ENCODE measurements at regions not wholly inside any gene's neighbourhood (a gene's known extent, or its start where the extent isn't known, plus 50 kb on each side); places are given as distances from the start of the nearest gene placed in this dataset.

DNA sequence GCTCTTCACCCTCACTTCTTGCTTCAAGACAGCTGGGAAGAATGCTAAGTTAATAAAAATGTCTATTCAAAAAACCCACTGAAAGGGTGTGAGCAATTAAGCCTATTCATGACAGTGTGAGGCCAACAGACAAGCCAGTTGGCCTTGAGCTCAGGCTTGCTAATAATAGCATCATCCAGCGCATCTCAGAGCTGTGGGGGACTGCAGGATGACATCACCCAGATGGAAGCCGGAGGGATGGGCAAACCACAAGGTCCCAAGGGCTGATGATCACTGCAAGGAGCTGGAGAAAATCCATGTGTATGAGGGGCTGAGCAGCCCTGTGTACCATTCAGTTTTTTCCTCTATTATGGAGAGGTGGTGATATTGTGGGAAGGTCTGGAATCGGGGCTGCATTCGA, 770.4 kb downstream of the TNS3 start:
- TF ChIP-seq, protein P1, sequence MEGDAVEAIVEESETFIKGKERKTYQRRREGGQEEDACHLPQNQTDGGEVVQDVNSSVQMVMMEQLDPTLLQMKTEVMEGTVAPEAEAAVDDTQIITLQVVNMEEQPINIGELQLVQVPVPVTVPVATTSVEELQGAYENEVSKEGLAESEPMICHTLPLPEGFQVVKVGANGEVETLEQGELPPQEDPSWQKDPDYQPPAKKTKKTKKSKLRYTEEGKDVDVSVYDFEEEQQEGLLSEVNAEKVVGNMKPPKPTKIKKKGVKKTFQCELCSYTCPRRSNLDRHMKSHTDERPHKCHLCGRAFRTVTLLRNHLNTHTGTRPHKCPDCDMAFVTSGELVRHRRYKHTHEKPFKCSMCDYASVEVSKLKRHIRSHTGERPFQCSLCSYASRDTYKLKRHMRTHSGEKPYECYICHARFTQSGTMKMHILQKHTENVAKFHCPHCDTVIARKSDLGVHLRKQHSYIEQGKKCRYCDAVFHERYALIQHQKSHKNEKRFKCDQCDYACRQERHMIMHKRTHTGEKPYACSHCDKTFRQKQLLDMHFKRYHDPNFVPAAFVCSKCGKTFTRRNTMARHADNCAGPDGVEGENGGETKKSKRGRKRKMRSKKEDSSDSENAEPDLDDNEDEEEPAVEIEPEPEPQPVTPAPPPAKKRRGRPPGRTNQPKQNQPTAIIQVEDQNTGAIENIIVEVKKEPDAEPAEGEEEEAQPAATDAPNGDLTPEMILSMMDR (IDR thresholded peaks at IDR 0.05) = no peak
- no peak for TF ChIP-seq POLR2A (IDR thresholded peaks at IDR 0.05)
